Activated T-helper 2 cell treated with anti-CD3 and anti-CD28 coated beads, Interferon-gamma antibody, Interleukin-2, Interleukin-4, amounts not matched to agents 10 μg/mL and 5 μg/mL and 100 μg/mL, durations not matched to agents 14 hours and 24 hours and 36 hours (primary cell): ENCODE measurements at regions not wholly inside any gene's neighbourhood (a gene's known extent, or its start where the extent isn't known, plus 50 kb on each side); places are given as distances from the start of the nearest gene placed in this dataset.
"Not testable (repeated sequence)": the region's sequence is repeated elsewhere in the genome, so short reads cannot be mapped to it uniquely, and the experiment has no call there.

Experiments
- DNase-seq: peaks from one replicate; pipeline ENCODE4 v3.0.0; 2021; ENCODE audit warnings: low spot score
- H3K27ac Mint-ChIP-seq: one replicate; pipeline ENCODE4 v1.8.0; 2021; ENCODE audit warnings: mixed read lengths
- H3K27me3 Mint-ChIP-seq: one replicate; pipeline ENCODE4 v1.8.0; 2021; ENCODE audit warnings: low read depth, mixed read lengths
- H3K36me3 Mint-ChIP-seq: one replicate; pipeline ENCODE4 v1.8.0; 2021; ENCODE audit warnings: low read depth, mixed read lengths
- H3K4me1 Mint-ChIP-seq: one replicate; pipeline ENCODE4 v1.8.0; 2021; ENCODE audit warnings: low read depth, mixed read lengths
- H3K4me3 Mint-ChIP-seq: one replicate; pipeline ENCODE4 v1.8.0; 2021; ENCODE audit warnings: low read depth, mild to moderate bottlenecking, moderate library complexity, mixed read lengths
- H3K9me3 Mint-ChIP-seq: one replicate; pipeline ENCODE4 v1.8.0; 2021; ENCODE audit warnings: mixed read lengths
- intact Hi-C: fragments of 100-400 bp; cut with micrococcal nuclease; formaldehyde crosslinking; loops from one replicate; pipeline ENCODE4 v1.15.1; 2023

DNA sequence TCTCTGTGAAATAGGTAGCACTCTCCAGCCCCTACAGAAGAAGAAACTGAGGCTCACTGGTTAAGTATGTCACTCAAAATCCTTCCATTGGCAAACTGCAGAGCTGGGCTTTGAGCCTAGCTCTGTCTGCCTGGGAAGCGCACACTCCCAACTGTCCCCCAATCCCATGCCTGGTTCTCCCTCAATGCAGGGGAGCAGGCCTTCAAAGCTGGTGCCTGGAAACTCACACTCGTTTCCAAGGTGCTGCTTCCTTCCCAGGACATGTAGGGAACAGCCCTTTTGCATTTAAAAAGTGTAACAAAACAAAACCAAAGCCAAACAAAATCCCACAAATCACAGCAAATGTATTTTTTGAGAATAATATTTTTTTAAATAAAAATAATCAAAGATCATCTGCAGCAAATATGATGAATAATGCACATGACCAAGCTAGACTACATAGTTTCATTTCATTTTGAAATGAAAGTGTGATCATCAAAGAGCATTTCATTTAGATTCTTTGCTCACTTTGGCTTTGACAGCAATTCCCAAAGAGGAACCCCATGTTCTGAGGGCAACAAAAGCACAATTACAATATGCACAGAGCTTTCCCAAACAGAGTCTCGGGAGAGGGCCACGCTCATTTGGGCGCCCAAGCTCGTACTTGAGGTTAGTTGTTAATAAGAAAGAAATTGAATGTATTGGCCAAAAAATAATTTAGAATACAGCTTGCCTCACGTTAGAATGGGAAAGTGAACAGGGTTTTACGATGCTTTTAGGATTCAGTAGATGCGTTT, 96.7 kb upstream of the ACKR3 start:
- Mint-ChIP-seq H3K9me3 (no peaks in the 10 kb centered on the region), H3K4me3 (no peak overlapping the region), H3K27me3 (peaks cover 12% of the 10 kb centered on the region), H3K36me3 (no peaks in the 10 kb centered on the region), H3K4me1 (no peaks in the 10 kb centered on the region), H3K27ac (no peak overlapping the region)
- no peak for DNase-seq
- intact Hi-C loops, result no loop called here

DNA sequence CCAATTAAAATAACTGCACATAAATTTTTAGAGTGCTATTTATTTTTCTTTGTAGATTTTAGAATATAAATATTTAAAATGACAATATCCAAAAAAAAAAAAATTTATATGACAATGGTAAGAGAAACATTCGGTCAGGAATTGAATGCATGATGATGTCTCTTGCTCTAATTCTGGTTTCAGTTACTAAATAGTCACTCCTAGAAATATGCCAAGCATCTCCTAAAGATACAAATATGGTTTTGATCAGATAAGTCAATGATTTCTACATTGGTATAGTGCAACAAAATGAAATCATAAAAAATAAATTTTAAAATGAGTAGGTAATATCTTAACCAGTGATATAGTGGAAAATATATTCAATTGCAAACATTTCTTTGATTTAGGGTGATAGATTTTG, 95.9 kb upstream of the ACKR3 start:
- Mint-ChIP-seq H3K27ac (no peak overlapping the region), H3K27me3 (peaks cover 14% of the 10 kb centered on the region), H3K4me3 (no peak overlapping the region), H3K9me3 (no peaks in the 10 kb centered on the region), H3K4me1 (no peaks in the 10 kb centered on the region), H3K36me3 (no peaks in the 10 kb centered on the region)
- intact Hi-C loops, result no loop called here
- DNase-seq, result no peak

DNA sequence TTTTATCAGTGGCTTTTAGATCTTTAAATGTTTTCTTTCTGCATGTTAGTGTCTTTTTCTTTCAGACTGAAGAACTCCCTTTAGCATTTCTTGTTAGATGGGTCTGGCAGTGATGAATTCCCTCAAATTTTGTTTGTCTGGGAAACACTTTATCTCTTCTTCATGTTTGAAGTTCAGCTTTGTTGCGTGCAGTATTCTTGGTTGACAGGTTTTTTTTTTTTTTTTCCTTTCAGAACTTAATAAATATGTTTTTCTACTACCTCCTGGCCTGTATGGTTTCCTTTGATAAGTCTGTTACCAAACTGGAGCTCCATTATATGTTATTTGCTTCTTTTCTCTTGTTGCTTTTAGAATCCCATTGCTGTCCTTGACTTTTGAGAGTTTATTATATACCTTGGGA, 89.8 kb upstream of the ACKR3 start:
- Mint-ChIP-seq H3K27ac (no peak overlapping the region), H3K4me3 (no peak overlapping the region), H3K4me1 (no peaks in the 10 kb centered on the region), H3K27me3 (peaks cover 21% of the 10 kb centered on the region), H3K36me3 (no peaks in the 10 kb centered on the region), H3K9me3 (peaks cover 16% of the 10 kb centered on the region)
- intact Hi-C loops, result no loop called here
- DNase-seq, result no peak

DNA sequence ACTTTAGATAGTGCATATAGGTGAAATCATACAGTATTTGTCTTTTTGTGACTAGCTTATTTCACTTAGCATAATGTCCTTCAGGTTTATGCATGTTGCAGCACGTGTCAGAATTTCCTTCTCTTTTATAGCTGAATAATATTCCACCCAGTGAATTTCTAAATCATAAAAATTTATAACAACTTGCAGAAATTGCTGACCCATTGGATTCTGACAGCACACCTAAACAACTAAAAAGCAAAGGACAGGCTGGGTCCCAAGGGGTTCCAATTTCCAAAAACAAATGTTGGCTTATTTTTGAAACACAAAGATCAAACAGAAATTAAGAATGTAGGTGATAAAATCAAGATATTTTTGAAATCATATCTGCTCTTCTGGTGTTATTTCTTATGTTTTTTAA, 86.5 kb upstream of the ACKR3 start:
- peaks cover 16% of the 10 kb centered on the region for H3K9me3 Mint-ChIP-seq
- DNase-seq, result no peak
- H3K27ac Mint-ChIP-seq, result no peak overlapping the region
- H3K36me3 Mint-ChIP-seq, result no peaks in the 10 kb centered on the region
- H3K27me3 Mint-ChIP-seq, result peaks cover 14% of the 10 kb centered on the region
- intact Hi-C loops, result no loop called here
- H3K4me1 Mint-ChIP-seq, result no peaks in the 10 kb centered on the region
- H3K4me3 Mint-ChIP-seq, result no peak overlapping the region

DNA sequence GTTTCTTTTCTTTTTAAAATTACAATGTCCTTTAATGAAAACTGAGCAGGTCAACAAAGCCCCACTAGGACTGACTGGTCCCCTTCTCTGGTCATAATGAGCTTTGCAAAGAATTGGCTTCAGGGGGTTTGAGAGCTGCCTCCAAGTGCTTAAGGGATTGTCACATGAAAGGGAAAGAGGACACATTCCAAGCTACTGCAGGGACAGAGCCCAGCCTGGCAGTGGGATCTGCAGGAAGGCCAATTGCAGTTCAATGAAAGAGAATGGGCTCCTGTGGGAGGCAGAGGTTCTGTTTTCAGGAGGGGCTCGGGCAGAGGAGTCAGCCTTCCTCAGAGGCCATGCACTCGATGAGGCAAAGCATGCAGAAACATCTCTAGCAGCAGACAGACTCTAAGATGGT, 84.1 kb upstream of the ACKR3 start:
- H3K9me3 Mint-ChIP-seq, result peaks cover 4% of the 10 kb centered on the region
- no peak overlapping the region for H3K4me3 Mint-ChIP-seq
- no peaks in the 10 kb centered on the region for H3K4me1 Mint-ChIP-seq
- H3K27ac Mint-ChIP-seq, result no peak overlapping the region
- peaks cover 11% of the 10 kb centered on the region for H3K27me3 Mint-ChIP-seq
- intact Hi-C loops, result no loop called here
- H3K36me3 Mint-ChIP-seq, result no peaks in the 10 kb centered on the region
- DNase-seq, result no peak

DNA sequence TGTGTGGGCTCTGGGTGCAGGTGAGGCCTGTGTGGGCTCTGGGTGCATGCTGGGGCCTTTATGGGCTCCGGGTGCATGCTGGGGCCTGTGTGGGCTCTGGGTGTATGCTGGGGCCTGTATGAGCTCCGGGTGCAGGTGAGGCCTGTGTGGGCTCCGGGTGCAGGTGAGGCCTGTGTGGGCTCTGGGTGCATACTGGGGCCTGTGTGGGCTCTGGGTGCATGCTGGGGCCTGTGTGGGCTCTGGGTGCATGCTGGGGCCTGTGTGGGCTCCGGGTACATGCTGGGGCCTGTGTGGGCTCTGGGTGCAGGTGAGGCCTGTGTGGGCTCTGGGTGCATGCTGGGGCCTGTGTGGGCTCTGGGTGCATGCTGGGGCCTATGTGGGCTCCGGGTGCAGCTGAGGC, 80.5 kb upstream of the ACKR3 start:
- DNase-seq, H3K27me3 Mint-ChIP-seq, intact Hi-C loops, H3K27ac Mint-ChIP-seq, H3K9me3 Mint-ChIP-seq, H3K4me1 Mint-ChIP-seq, H3K4me3 Mint-ChIP-seq, H3K36me3 Mint-ChIP-seq: not testable (repeated sequence)

DNA sequence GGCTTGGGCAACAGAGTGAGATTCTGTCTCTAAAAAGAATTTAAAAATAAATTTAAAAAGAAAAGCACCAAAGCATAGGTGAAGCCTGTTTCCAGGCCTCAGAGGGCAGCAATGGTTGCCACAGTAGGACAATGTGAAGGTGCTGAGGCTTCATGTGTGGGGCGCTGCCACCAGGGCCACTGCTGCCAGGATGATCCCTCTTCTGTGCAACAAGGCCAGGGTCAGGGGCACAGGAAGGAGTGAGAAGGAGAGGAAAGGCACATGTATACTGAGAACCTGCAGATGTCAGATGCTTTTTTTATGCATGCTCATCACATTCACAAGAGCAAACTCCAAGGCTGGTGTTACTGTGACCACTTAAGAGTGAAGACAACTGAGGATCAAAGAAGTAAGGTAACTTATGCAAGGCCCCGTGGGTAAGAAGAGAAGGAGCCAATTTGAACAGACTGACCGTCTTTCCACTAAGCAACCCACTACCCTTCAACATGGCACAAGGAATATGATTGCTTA, 79.7 kb upstream of the ACKR3 start:
- Mint-ChIP-seq H3K9me3 (no peaks in the 10 kb centered on the region), H3K27me3 (peaks cover under 1% of the 10 kb centered on the region)
- intact Hi-C loops, result no loop called here

DNA sequence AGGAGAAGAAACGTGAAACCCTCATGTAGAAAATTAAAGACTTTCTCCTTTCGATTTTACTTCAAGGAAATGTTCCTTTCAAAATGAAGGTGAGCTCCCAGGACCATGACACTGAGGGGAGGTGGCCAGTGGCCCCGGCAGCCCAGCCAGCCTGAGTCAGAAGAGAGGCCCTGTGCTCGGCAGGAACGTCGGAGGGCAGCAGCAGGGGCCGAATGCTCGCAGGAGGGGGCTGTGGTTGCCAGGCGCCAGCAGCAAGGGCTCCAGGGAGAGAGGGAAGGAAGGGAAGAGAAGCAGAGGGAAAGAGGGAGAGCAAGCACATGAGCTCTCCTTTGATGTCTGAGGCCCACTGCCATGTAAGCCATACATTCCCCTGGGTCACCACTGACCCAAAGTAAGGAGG, 73.3 kb upstream of the ACKR3 start:
- Mint-ChIP-seq H3K9me3 (no peaks in the 10 kb centered on the region), H3K4me3 (no peak overlapping the region), H3K4me1 (peaks cover 1% of the 10 kb centered on the region), H3K27ac (no peak overlapping the region), H3K36me3 (no peaks in the 10 kb centered on the region), H3K27me3 (peaks cover 6% of the 10 kb centered on the region)
- intact Hi-C loops, result no loop called here
- DNase-seq, result no peak

More for the DNA sequence above, 79.7 kb upstream of the ACKR3 start:
- H3K27ac Mint-ChIP-seq, result no peak overlapping the region
- no peak for DNase-seq
- H3K36me3 Mint-ChIP-seq, result no peaks in the 10 kb centered on the region
- no peaks in the 10 kb centered on the region for H3K4me1 Mint-ChIP-seq
- no peak overlapping the region for H3K4me3 Mint-ChIP-seq

DNA sequence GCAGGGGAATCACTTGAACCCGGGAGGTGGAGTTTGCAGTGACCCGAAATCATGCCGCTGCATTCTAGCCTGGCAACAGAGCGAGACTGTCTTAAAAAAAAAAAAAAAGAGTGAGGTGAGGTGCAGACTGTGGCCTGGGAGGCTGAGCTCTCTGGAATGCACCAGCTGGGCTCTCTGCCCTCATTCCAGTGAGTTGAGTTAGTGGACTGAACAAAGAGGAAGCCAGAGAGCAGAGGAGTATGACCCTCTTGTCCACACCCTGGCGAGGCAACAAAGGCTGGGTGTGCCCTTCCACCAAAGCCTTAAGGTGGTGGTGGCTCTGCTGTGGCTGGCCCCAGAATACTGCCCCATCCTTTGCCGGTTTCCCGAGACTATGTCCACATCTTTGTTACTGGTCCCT, 71.3 kb upstream of the ACKR3 start:
- Mint-ChIP-seq H3K9me3 (no peaks in the 10 kb centered on the region), H3K4me1 (peaks cover 1% of the 10 kb centered on the region), H3K27ac (no peak overlapping the region), H3K27me3 (peaks cover 7% of the 10 kb centered on the region), H3K36me3 (no peaks in the 10 kb centered on the region), H3K4me3 (no peak overlapping the region)
- intact Hi-C loops, result no loop called here
- no peak for DNase-seq

DNA sequence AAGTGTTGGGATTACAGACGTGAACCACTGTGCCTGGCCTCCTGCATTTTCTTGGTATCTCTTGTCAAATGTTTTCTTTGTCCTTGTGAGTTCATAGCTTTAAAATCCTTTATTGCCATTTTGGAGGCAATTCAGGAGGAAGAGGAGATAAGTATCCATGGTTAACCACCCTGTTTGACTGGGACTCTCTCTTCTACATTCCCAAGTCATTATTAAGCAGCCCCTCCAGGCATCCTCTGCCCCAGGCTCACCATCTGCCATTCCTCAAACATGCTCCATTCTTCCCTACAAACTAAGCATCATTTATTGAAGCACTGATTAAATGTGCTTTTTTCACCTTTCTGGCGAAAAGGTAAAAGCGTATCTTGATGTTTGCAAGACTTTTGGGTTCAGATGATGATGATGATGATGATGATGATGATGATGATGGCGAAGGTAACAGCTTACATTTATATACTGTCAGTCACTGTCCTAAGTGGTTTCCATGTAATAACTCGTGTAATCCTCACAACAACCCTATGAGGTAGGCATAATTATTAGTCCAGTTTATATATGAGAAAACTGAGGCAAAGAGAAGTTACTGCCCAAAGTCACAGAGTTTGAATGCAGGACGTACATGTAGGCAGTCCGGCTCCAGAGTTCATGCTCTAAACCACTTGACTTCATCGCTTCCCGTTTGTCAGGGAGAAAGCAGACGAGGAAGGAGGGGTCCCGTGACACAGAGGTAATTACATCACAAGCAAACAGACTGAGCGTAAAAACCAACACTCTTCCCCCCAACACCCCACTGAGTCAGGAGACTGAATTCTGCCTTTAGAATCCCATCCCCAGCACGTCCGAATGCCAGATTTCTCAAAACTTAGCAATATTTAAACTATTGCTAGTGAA, 69.7 kb upstream of the ACKR3 start:
- H3K4me3 Mint-ChIP-seq, result no peak overlapping the region
- no peak overlapping the region for H3K27ac Mint-ChIP-seq
- no peaks in the 10 kb centered on the region for H3K36me3 Mint-ChIP-seq
- DNase-seq, result no peak
- H3K9me3 Mint-ChIP-seq, result no peaks in the 10 kb centered on the region
- peaks cover 1% of the 10 kb centered on the region for H3K4me1 Mint-ChIP-seq
- intact Hi-C loops, result no loop called here
- H3K27me3 Mint-ChIP-seq, result peaks cover 15% of the 10 kb centered on the region

DNA sequence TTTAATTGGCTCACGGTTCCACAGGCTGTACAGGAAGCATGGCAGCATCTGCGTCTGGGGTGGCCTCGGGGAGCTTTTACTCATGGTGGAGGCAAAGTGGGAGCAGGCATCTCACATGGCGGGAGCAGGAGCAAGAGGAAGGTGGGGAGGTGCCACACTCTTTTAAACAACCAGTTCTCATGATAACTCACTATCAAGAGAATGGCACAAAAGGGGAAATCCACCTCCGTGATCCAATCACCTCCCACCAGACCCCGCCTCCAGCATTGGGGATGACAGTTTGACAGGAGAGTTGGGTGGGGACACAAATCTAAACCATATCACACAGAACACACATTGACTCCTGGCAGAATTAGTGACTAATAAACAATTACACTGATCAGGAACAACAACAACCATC, 68.6 kb upstream of the ACKR3 start:
- DNase-seq, result no peak
- H3K27ac Mint-ChIP-seq, result no peak overlapping the region
- peaks cover 26% of the 10 kb centered on the region for H3K27me3 Mint-ChIP-seq
- intact Hi-C loops, result no loop called here
- H3K4me1 Mint-ChIP-seq, result peaks cover 1% of the 10 kb centered on the region
- no peaks in the 10 kb centered on the region for H3K36me3 Mint-ChIP-seq
- H3K9me3 Mint-ChIP-seq, result no peaks in the 10 kb centered on the region
- no peak overlapping the region for H3K4me3 Mint-ChIP-seq

DNA sequence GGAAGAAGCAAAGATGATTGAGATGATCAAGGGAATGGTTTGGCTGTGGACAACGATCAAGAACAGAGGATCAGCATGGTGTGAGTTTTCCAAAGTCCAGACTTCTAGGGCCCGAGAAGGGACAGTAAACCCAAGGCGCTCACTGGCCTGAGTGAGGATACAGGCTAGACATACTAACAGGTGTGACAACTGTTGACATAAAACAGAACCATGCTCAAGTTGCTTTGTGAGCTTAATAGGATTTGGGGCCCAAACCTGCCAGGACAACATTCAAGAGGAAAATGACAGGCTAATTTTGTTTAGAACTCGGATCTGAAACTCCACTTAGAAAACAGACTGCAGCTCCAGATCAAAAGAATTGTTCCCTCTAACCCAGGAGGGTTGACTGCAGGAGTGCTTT, 68.1 kb upstream of the ACKR3 start:
- H3K4me1 Mint-ChIP-seq, result peaks cover 1% of the 10 kb centered on the region
- no peak overlapping the region for H3K4me3 Mint-ChIP-seq
- H3K27ac Mint-ChIP-seq, result no peak overlapping the region
- peaks cover 31% of the 10 kb centered on the region for H3K27me3 Mint-ChIP-seq
- no peak for DNase-seq
- intact Hi-C loops, result no loop called here
- no peaks in the 10 kb centered on the region for H3K9me3 Mint-ChIP-seq
- H3K36me3 Mint-ChIP-seq, result no peaks in the 10 kb centered on the region

DNA sequence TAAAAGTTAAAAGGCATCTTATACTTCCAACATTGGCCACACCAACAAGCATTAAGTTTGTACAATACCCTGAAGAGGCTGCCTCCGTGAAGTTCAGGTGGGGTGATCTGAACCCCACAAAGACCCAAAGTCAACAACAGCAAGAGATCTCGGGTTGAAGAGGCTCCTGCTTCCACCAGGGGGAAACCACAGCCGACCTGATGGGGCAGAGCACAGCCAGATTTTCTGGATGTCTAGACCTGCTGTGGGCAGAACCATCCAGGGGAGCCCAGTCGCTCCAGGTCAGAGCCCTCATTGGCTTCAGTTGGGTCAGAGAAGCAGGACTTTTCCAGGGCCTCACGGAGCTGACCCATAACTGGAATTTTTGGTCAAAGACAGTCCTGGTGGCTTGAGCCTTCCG, 66.5 kb upstream of the ACKR3 start:
- Mint-ChIP-seq H3K9me3 (no peaks in the 10 kb centered on the region), H3K27me3 (peaks cover 44% of the 10 kb centered on the region)

More for the DNA sequence above, 66.5 kb upstream of the ACKR3 start:
- no peak overlapping the region for H3K27ac Mint-ChIP-seq
- peaks cover 1% of the 10 kb centered on the region for H3K4me1 Mint-ChIP-seq
- intact Hi-C loops, result no loop called here
- no peak for DNase-seq
- no peak overlapping the region for H3K4me3 Mint-ChIP-seq
- H3K36me3 Mint-ChIP-seq, result no peaks in the 10 kb centered on the region
